Transverse colon (tissue), 4 donors: ENCODE measurements at regions not wholly inside any gene's neighbourhood (a gene's known extent, or its start where the extent isn't known, plus 50 kb on each side); places are given as distances from the start of the nearest gene placed in this dataset.

Source experiments
- CTCF ChIP-seq, 5 experiments: fragments of 200-600 bp in 3 of 5; fragments of 450-650 bp in 2 of 5; sonication (generic) in 3 of 5; IDR thresholded peaks; 1 replicate in 2 of 5; 2 replicates in 3 of 5; pipeline ENCODE4 v1.5.1; 2016 to 2017; ENCODE audit warnings: antibody characterized with exemption in 5 of 5, inconsistent platforms in 3 of 5, mild to moderate bottlenecking in 2 of 5, moderate library complexity in 1 of 5
- POLR2AphosphoS5 ChIP-seq, 3 donors: sonication (generic); formaldehyde crosslinking; IDR thresholded peaks; one replicate each; pipeline ENCODE4 v1.6.1; 2016; ENCODE audit warnings: antibody characterized with exemption in 3 of 3

DNA sequence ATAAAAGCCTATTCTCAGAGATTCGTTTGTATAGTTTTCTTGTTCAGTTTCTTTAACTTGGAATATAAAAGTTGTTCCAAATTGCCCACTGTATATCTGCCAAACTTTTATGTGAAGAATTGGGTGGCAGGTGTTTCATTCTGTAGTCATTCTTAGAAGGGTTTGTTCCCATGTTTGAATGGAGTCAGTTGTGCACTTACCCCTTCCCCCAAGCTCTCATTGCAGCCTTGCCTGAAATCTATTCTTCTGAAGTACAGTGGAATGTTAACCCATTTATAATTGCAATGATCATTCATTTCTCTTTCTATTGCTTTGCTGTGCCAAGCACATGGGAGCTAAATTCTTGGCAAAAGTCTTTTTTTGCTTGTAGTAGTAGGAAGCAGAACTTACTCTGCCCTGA lies 375.3 kb upstream of the C1orf87 start:
- no peak for TF ChIP-seq POLR2AphosphoS5 (IDR thresholded peaks at IDR 0.05)
- no peak for TF ChIP-seq CTCF (IDR thresholded peaks at IDR 0.05)
